Fibroblast of skin of scalp (primary cell): ENCODE measurements at regions not wholly inside any gene's neighbourhood (a gene's known extent, or its start where the extent isn't known, plus 50 kb on each side); places are given as distances from the start of the nearest gene placed in this dataset.

Experiments used
- DNase-seq: peaks from one replicate; pipeline ENCODE4 v3.0.0-alpha.2; 2013

DNA sequence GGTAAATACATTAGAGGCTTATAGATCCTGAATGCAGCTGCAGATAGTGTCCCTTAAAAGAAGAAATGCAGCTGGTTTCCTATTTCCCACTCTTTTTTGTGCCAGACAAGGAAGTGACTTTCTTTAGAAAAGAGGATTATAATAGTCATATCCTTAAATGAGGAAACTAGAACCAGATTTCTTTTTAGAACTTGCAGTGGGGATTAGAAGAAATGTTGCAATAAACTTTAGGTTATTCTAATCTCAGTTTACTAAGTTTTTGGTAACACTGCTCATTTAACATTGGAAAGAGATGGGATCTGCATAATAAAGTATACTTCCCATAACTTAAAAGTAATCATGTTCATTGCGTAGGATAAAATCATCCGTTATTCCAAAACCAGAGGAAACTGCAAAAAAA is 101.9 kb downstream of the SLIT2 start:
- no peak for DNase-seq

DNA sequence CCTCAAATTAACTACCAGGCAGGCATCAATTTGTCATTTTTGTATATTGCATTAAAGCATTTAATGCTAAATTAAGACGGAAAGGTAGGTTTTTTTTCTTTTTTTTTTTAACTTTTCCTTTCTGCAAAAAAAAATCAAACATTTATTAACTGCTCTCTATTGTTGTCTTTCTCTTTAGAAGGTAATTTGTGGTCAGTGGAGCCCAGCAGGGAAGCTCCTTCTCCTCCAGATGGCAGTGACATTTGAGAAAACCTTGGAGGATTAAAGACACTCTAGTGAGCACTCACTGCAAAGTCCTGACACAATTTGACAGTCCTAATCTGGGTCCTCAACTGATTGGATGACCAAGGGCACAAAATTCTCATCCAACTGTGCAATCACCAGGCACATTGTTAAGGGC is 102.4 kb downstream of the SLIT2 start:
- DNase-seq = no peak

DNA sequence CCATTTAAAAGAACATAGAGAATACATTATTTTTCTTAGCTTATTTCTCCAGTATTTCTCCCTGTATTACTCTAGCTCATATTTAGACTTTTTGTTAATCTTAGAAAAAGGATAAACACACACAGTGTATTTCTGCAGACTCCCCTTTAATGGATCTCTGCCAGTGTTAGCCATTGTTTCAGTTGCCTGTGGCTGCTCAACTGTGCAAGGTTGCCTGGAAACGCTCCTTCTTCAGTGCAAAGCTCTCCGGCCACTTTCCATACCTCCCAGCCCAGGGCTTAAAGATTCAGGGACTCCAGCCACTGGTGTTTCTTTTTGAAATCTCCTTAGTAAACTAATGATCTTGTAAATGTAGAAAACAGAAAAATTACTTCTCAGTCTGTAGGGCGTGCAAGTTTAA is 104.9 kb downstream of the SLIT2 start:
- DNase-seq = no peak

DNA sequence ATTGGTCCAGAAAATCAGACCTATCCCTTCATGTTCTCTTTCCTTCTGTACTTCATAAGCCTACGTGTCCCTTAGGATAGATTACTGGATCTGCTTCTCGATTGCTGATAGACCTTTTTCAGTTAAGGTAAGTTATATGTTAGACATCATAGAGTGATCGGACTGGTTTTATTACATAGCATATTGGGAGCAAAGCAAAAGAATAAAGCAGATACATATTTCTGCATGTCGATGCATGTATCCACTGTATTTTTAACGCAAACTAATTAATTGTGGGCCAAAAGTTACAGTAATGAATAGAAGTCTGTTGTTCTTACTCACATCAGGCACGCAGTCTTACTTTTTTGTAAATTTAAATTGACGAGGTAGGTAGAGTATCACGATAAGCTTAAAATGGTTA is 106.4 kb downstream of the SLIT2 start:
- no peak for DNase-seq

DNA sequence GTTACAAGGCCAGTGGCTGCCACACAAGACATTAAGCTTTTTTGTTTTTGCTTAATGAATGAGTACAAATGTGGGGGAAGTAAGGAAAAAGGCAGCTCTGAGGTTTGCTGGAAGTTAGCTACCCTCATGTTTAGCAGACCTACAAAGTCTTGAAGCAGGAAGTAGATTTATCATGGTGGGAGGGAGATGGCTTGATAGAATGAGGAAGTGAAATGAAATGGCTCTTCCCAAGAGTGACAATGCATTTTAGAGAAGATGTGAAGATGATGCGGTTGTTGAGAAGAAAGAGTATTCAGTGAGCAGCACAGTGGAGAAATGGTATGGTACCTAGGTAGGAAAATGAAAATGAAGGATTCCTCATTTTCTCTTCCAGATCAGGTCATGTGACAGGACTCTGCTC is 108.0 kb downstream of the SLIT2 start:
- no peak for DNase-seq

DNA sequence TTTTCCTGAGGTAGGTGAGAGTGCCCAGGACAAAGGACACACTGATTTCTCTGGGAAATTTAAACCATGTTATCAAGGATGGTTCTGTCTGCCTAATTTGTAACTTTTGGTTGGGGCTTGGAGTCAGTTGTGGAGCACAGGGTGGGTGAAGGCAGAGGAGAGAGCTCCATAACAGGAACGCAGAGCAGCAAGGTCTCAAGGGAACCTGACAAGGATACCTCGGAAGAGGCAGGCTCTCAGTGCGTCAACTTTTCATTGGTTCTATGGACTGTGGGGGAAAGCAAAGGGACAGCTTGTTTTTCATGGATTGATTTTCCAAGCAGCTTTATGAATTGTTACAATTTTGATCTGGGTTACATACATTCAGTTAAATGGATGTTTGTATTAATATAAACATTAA is 110.4 kb downstream of the SLIT2 start:
- DNase-seq = no peak

DNA sequence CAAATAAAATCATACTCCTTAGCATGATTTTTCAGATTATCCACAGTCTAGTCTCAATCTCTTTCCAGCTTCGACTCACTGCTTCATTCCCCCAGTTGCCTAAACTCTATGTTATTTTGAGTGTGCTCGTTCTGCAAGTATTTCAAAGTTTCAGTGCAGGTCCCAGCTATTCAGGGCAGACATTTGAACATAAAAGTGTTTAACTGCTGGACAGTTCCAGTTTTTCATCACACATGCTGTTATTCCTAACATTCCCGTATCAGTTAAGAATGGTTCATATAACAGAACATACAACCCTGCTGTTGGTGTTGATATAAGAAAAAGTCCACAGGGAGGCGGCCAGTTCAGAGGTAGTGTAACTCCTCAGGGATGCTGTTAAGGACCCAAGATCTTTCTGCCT is 113.3 kb downstream of the SLIT2 start:
- DNase-seq = no peak

DNA sequence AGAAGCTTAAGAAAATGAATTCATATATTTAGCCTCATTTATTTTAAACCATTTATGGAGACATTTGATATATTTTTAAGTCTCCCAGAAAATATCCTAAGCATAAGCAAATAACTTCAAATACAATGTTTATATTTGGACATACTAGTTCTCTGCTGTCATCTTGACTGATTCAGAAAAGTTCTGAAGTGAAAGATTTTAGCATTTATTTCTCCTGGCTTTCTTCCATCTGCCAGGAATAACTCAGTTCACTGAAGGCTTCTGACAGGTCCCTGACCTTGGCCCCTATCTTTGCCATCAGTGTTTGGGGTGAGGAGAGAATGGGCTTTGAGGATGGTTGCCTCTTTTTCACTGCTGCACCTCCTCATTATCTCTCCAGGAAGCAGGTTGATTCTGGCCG is 115.7 kb downstream of the SLIT2 start:
- DNase-seq = peak; percentile 35

DNA sequence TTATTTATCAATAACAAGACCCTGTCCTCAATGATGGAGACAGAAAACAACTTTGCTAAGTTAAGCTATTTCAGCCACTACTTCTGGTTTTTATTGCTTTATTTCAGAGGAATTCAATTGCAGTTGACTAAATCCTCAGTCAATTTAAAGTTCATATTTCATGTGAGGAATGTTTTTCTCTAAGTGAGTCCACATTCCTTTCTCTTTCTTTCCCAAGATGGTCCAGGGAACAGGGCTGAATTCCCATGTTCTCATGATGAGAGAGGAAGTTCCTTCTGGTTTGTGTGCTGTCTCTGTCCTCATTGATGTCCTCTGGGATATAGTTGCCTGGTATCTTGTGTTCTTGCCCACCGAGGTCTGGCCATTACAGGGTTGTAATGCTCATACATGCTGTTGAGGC is 117.2 kb downstream of the SLIT2 start:
- DNase-seq = peak; percentile 93

DNA sequence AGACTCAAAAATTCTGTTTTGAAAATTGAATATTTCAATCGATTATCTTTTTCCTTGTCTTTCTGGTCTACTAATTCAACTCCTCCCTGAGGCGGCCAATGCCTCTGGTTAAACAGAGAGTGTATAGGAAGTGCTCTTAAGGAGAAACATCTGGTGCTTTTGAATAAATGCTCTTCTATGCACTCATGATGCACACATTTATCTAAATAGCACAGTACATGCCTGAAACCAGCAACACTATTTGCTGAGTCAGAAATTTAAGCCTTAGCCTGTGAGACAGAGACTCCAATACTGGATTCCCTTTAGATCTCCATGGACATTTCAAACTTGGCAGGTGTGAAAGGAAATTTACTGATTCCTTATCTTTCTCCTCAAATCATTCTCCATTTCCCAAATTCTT is 118.6 kb downstream of the SLIT2 start:
- peak; percentile 84 for DNase-seq

DNA sequence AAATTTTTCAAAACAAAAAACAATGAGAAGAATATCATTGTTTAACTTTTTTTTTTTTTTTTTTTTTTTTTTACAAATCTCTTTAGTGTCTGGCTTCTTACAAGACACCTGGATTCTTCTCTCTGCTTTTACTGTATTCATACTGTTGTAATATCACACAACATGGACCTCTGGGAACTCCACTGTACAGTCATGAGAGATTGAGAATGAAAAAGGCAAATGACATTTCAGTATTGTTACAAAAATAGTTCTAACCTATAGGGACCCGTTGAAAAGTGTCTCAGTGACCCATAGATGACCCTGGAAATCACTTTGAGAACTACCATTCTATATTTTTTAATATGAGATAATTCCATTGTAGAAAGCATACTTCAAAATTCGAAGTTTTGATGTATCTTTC is 124.4 kb downstream of the SLIT2 start:
- DNase-seq = no peak

DNA sequence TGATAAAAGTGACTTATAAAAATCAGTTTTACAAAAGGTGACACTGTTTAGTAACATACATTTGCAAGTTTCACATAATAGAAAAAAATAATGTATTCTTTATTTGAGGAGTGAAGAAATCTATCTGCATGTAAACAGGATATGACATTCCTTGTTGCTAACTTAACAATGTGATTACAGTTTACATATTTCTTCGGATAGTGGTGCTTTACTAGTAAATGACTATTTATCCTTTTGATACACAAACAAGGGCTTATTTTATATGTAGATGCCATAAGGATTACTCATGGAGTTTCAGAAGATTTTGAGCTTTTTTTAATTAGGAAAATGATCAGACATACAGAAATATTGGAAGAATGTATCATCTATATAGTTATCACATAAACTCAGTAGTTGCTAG is 126.5 kb downstream of the SLIT2 start:
- no peak for DNase-seq

DNA sequence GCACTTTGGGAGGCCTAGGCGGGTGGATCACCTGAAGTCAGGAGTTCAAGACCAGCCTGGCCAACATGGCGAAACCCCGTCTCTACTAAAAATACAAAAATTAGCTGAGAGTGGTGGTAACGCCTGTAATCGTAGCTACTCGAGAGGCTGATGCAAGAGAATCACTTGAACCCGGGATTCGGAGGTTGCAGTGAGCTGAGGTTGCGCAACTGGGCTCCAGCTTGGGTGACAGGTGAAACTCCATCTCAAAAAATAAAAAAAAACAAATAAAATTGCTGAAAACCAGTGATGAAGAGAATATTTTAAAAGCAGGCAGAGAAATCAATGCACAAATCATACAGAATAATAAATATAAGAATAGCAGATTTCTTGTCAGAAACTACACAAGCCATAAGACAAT is 129.3 kb downstream of the SLIT2 start:
- DNase-seq = no peak

DNA sequence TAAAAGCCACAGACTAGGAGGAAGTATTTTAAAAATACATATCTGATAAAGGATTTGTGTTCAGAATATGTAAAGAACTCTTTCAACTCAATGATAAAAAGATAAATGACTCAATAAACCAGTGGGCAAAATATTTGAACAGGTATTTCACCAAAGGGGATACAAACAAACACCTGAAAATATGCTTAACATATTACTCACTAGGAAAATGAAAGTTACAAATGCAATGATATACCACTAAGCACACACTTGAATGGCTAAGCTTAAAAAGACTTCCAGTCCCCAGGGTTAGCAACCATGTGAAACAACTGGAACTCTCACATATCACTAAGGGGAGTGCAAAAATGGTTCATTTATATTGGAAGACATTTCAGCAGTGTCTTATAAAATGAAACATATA is 131.6 kb downstream of the SLIT2 start:
- no peak for DNase-seq

DNA sequence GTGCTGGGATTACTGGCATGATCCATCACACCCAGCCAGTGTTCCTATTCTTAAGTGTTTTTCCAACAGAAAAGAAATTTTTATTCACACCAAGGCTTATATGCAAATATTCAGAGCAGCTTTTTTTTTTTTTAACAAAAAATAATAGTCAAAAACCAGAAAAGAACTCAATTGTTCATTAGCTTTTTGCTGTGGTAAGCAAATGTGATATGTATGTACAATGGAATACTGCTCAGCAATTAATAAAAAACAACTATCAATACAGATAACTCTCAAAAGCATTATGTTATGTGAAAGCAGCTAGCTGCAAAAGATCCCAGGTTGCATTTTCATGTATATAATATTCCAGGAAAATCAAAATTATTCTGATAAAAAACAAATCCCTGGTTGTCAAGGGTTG is 132.3 kb downstream of the SLIT2 start:
- no peak for DNase-seq

DNA sequence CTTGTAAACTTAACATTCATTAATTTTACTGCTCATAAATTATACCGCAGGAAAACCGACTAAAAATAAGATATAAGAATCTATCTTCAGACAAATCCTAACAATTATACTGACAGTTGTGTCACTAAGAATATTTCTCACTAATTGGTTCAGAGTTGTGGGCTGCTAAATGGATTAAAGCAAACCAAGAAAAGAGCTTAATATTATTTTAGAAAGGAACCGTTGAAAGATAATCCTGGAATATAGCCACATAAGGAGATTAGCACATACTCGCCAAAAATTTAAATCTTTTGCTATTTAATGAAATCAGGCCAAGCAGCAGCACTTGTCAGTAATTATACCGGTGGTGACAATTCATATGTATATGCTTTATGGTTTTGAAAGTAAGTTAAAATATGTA is 132.8 kb downstream of the SLIT2 start:
- DNase-seq = no peak

DNA sequence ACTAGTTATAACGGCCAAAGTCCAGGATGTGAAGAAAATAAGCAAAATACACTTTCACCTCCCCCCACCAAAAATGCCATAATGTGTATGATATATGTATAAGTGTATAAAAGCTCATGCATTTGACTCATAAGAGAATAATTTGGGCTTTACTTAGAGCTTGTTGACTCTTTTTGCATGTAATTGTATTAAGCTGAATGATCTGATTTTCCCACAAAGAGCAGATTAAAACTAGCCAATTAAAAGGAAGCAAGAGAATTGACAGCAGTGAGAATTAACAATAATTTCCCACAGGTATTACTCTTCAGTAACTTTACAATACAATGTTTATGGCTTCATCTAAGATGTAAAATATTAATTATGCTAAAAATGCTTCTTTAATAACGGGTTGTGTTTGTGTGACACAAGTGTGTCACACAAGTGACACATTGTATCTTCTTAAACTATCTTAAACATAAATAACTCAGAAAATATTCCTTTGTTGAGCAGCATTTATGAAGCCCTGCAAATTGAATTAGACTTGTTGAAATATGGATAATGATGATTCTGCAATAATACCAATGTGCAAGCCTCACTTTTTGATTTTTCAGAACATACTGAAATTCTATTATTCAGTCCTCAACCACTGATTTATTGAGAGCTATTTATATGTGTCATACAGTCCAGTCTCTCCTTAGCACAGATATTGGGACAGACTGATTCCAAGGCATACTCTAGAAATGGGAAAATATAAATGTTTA is 134.5 kb downstream of the SLIT2 start:
- DNase-seq = no peak

DNA sequence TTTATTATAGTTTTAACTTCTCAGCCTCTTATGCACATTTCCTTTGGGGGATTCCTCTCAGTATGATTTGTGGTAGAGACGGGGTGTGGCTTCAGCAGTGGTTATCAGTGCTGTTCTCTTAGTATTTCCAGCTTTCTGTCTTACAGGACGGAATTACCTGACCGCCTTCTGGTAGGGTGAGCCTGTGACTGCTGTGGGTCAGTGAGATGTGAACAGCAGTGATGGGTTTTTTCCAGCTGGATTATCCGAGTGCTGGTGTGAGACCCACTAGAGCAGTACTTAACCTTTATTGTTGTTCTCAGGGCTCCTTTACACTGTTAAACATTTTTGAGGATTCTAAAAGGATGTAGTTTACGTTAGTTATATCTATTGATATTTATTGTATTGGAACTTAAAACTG is 135.2 kb downstream of the SLIT2 start:
- no peak for DNase-seq

DNA sequence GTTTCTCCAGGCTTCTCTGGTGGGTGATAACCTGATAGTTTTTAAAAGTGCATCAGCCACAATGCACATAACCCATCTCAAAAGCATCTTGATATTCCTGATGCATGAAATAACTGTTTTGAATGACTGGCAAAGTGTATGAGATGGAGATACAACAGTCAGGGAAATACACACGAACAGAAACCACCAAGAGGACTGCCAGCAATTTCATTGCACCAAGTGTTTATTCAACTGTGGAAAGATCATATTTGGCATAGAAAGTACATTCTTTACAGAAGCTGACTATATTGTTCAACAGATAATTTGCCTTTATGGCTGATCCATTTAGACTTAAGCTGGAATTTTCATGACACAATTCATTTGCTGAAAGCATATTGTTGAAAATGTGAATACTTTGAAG is 139.5 kb downstream of the SLIT2 start:
- peak; percentile 80 for DNase-seq

DNA sequence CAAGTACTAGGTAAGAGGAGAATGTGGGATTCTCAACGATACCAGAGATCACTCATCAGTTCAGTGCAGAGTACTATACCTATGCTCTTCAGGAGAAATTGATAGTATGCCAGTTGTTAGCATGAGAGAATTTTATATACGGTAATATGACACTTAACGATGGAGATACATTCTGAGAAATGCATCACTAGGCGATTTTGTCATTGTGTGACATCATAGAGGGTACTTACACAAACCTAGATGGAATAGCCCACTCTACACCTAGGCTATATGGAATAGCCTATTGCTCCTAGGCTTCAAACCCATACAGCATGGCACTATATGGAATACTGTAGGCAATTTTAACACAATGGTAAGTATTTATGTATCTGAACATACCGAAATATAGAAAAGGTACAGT is 140.2 kb downstream of the SLIT2 start:
- DNase-seq = no peak

DNA sequence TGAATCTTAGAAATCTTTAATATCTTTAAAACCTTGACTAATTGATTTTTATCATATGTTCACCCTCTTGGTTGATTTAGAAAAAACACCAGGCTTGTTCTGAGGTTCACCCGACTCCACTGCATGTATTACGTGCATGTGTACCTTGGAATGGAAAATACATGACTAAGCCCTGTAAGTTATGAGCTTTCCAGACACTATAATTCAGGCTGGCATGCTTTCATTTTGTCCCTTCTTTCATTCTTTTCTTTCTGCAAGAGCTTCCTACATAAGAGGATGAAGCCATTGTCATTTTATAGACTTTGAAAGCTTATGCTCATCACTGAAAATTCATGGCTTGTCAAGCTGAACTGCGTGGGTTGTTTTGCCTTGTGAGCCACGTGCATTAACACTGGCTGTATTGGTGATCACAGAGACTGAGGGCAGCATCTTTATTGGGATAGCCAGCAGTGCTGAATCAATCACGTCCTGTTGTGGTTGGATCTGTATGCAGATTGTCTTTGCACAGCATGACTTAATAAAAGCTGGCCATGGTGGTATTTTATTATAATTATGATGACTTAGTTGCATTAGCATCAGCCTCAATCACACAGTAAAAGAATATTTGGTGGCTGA is 141.9 kb downstream of the SLIT2 start:
- peak; percentile 48 for DNase-seq

DNA sequence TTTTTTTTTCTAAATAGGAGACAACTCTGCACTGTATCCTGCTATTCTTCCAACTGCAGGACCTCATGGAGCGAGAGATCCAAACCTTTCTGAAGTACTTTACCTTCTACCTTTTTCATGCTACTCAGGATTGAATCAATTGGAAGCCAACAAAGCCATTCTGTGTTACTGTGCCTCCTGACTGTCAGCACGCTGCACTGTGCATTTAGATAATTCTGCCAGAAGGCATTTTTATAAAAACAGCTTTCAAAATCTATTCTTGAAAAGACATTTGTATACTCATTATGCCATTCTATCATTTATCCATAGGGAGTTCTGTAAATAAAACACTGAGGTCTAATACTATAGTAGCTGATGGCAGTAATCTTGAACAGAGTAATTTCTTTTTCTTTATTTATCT is 142.8 kb downstream of the SLIT2 start:
- no peak for DNase-seq

DNA sequence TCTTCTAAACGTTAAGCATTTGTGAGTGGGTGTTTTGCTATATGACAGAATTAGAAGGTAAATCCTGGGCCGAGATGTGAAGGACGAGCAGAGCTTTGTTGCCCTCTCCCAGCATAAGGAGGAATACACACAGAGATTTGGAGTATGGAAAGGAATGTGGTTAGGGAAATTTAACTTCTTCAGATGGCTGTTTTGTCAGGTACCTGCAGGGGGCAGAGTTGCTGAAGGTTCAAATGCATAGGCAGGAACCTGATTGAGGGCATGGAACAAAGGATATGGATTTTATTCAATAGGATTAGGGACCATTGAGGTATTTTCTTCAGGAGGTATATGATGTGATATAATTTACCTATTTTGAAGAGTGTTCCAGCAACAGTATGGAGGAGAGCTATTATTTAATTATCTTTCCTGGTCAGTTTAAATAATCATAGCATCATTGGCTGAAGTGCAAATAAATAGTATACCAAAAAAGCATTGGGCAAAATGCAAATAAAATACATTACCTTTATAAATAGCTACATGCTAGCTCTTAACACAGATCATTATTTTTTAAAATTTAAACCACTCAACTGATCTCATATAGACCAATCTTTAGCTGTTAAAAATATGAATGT is 143.6 kb downstream of the SLIT2 start:
- DNase-seq = peak; percentile 50

DNA sequence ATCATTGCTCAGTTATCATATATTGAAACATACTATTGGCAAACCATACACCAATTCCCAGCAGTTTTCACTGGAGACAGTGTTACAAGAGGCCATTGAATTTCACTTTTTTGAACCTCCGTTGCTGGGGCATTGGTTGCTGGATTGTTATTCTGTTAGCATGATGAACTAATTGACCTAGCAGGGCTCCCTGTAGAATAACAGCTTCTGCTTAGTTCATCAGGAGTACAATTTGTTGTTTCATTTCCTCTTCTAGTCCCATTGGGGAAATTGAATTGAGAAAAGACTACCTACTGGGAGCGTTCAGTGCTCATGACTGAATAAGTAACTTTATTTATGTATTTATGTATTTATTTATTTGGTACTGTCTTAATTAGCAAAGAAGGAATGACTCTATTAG is 151.6 kb downstream of the SLIT2 start:
- no peak for DNase-seq
